HFFc6 (cell line): ENCODE measurements at regions not wholly inside any gene's neighbourhood (a gene's known extent, or its start where the extent isn't known, plus 50 kb on each side); places are given as distances from the start of the nearest gene placed in this dataset.

Experiments used
- DNase-seq: peaks from one replicate; pipeline ENCODE4 v3.0.0-alpha.2; 2018
- H3K27ac Mint-ChIP-seq: 2 replicates; pipeline ENCODE4 v1.8.0; 2020; ENCODE audit warnings: mild to moderate bottlenecking, mixed read lengths
- H3K27me3 Mint-ChIP-seq: 2 replicates; pipeline ENCODE4 v1.8.0; 2021; ENCODE audit warnings: mild to moderate bottlenecking, moderate library complexity, mixed read lengths; ENCODE audit not compliant: insufficient read depth
- H3K36me3 Mint-ChIP-seq: 2 replicates; pipeline ENCODE4 v1.8.0; 2021; ENCODE audit warnings: low read depth, mixed read lengths
- H3K4me1 Mint-ChIP-seq: 2 replicates; pipeline ENCODE4 v1.8.0; 2020; ENCODE audit warnings: low read depth, mixed read lengths
- H3K4me3 Mint-ChIP-seq: 2 replicates; pipeline ENCODE4 v1.8.0; 2020; ENCODE audit warnings: mild to moderate bottlenecking, moderate library complexity, mixed read lengths
- H3K9me3 Mint-ChIP-seq: 2 replicates; pipeline ENCODE4 v1.8.0; 2020; ENCODE audit warnings: mild to moderate bottlenecking, mixed read lengths
- CTCF ChIP-seq: fragments of 200-600 bp; sonication (generic); IDR thresholded peaks from 2 replicates; pipeline ENCODE4 v1.5.0; 2021; ENCODE audit warnings: antibody characterized with exemption, mild to moderate bottlenecking

GRCh38 chr6:21969192-21969591 lies 327.6 kb downstream of the PRL start:
- no peak for DNase-seq
- Mint-ChIP-seq H3K27me3 (peaks cover 4% of the 10 kb centered on the region; the same call in 1 of the 2 replicates), H3K36me3 (no peaks in the 10 kb centered on the region), H3K4me3 (no peak overlapping the region), H3K4me1 (no peaks in the 10 kb centered on the region), H3K9me3 (no peaks in the 10 kb centered on the region), H3K27ac (no peak overlapping the region)
- TF ChIP-seq CTCF: no peak

- DNase-seq: no peak
- Mint-ChIP-seq H3K4me3 (no peak overlapping the region), H3K9me3 (no peaks in the 10 kb centered on the region), H3K27me3 (peaks cover 4% of the 10 kb centered on the region; the same call in 1 of the 2 replicates), H3K27ac (no peak overlapping the region), H3K36me3 (no peaks in the 10 kb centered on the region), H3K4me1 (no peaks in the 10 kb centered on the region)
- no peak for TF ChIP-seq CTCF
Observed at GRCh38 chr6:21970569-21971300, 326.1 kb downstream of the PRL start.

GRCh38 chr6:21971541-21971940 lies 325.3 kb downstream of the PRL start:
- no peaks in the 10 kb centered on the region for H3K9me3 Mint-ChIP-seq
- no peak for DNase-seq
- no peak overlapping the region for H3K4me3 Mint-ChIP-seq
- H3K27me3 Mint-ChIP-seq: no peaks in the 10 kb centered on the region
- H3K36me3 Mint-ChIP-seq: no peaks in the 10 kb centered on the region
- no peak overlapping the region for H3K27ac Mint-ChIP-seq
- H3K4me1 Mint-ChIP-seq: no peaks in the 10 kb centered on the region
- TF ChIP-seq CTCF: no peak

- no peak overlapping the region for H3K4me3 Mint-ChIP-seq
- H3K9me3 Mint-ChIP-seq: no peaks in the 10 kb centered on the region
- DNase-seq: no peak
- H3K27ac Mint-ChIP-seq: no peak overlapping the region
- TF ChIP-seq CTCF: no peak
- H3K36me3 Mint-ChIP-seq: no peaks in the 10 kb centered on the region
- H3K4me1 Mint-ChIP-seq: no peaks in the 10 kb centered on the region
- H3K27me3 Mint-ChIP-seq: no peaks in the 10 kb centered on the region
Observed at GRCh38 chr6:21972516-21972915, 324.3 kb downstream of the PRL start.

GRCh38 chr6:21977346-21977745 lies 319.5 kb downstream of the PRL start:
- Mint-ChIP-seq H3K9me3 (peaks cover 3% of the 10 kb centered on the region; the same call in 1 of the 2 replicates), H3K4me1 (no peaks in the 10 kb centered on the region), H3K27me3 (no peaks in the 10 kb centered on the region), H3K27ac (no peak overlapping the region), H3K36me3 (no peaks in the 10 kb centered on the region), H3K4me3 (no peak overlapping the region)
- no peak for TF ChIP-seq CTCF
- no peak for DNase-seq
